Activated CD4-positive, alpha-beta T cell treated with anti-CD3 and anti-CD28 coated beads for 36 hours (primary cell): ENCODE measurements at regions not wholly inside any gene's neighbourhood (a gene's known extent, or its start where the extent isn't known, plus 50 kb on each side); places are given as distances from the start of the nearest gene placed in this dataset.
"Not testable (repeated sequence)": the region's sequence is repeated elsewhere in the genome, so short reads cannot be mapped to it uniquely, and the experiment has no call there.

Experiments used
- ATAC-seq: fragments of 200-7000 bp; cut with Tn5 transposase; one replicate; pipeline ENCODE4 v1.10.0; 2021; ENCODE audit warnings: mild to moderate bottlenecking, moderate library complexity
- CTCF ChIA-PET: fragments of 350-600 bp; sonication (Branson Sonifier 250); formaldehyde crosslinking; loops from one replicate; lab custom pipeline; 2021; ENCODE audit warnings: antibody characterized with exemption; lab: Charles Lee
- POLR2A ChIA-PET: fragments of 350-600 bp; sonication (Branson Sonifier 250); formaldehyde crosslinking; loops from one replicate; lab custom pipeline; 2021; ENCODE audit warnings: antibody characterized with exemption, inconsistent platforms; lab: Charles Lee
- DNase-seq: peaks from one replicate; pipeline ENCODE4 v3.0.0-alpha.2; 2020
- H3K27ac Mint-ChIP-seq: one replicate; pipeline ENCODE4 v1.8.0; 2021; ENCODE audit warnings: mixed read lengths
- H3K27me3 Mint-ChIP-seq: one replicate; pipeline ENCODE4 v1.8.0; 2021; ENCODE audit warnings: mixed read lengths
- H3K36me3 Mint-ChIP-seq: one replicate; pipeline ENCODE4 v1.8.0; 2021; ENCODE audit warnings: low read depth, mixed read lengths
- H3K4me1 Mint-ChIP-seq: one replicate; pipeline ENCODE4 v1.8.0; 2021; ENCODE audit warnings: mixed read lengths
- H3K4me3 Mint-ChIP-seq: one replicate; pipeline ENCODE4 v1.8.0; 2021; ENCODE audit warnings: mild to moderate bottlenecking, moderate library complexity, mixed read lengths
- H3K9me3 Mint-ChIP-seq: one replicate; pipeline ENCODE4 v1.8.0; 2021; ENCODE audit warnings: low read depth, mixed read lengths
- intact Hi-C, 2 experiments: fragments of 100-400 bp; cut with DNase I in 1 of 2; cut with micrococcal nuclease in 1 of 2; formaldehyde crosslinking; loops; one replicate each; pipeline versions ENCODE4 v1.14.2 to v1.15.1; 2022 to 2024; cut with DNase I, micrococcal nuclease

DNA sequence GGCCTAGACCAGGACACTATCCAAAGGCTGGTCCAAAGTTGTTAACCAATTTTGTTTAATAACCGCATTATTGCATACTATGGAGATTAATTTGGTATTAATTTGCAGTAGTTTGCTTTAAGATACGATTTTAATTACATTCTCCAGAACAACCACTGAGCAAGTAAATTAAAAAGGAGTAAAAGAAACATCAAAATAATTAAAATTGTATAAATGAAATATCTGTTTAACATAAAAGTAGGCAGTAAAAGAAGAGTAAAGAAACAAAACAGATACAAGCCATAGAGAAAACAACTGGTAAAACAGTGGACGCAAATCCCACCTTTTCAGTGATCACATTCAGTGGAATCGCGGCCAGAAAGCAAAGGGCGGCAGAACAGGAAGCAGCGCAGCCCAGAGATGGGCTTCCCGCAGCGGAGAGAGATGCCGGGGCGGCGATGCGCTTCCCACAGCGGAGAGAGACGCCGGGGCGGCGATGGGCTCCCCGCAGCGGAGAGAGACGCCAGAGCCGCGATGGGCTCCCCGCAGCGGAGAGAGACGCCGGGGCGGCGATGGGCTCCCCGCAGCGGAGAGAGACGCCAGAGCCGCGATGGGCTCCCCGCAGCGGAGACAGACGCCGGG lies 176.8 kb downstream of the RTP5 start:
- POLR2A ChIA-PET: no interaction called here
- no peaks in the 10 kb centered on the region for H3K9me3 Mint-ChIP-seq

DNA sequence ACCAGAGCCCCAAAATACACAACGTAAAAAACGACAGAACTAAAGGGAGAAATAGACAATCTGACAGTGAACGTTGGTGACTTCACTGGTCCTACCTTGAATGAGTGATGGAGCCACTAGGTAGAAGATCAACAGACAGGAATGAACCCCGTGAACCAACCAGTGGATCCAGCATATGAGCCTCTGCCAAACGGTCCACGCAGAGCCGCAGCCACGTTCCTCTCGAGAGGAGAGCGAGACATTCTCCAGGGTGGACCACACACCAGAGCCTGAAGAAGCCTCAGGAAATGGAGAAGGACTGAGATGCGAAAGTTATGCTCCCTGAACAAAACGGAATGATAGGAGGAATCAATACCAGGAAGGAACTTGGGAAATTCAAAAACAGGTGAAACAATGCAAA lies 178.4 kb downstream of the RTP5 start:
- ATAC-seq (no peak), DNase-seq (no peak)
- no peaks in the 10 kb centered on the region for H3K4me1 Mint-ChIP-seq
- H3K9me3 Mint-ChIP-seq: no peaks in the 10 kb centered on the region
- no peaks in the 10 kb centered on the region for H3K36me3 Mint-ChIP-seq
- H3K27me3 Mint-ChIP-seq: peaks cover 37% of the 10 kb centered on the region
- POLR2A ChIA-PET: no interaction called here
- no peak overlapping the region for H3K27ac Mint-ChIP-seq
- no peak overlapping the region for H3K4me3 Mint-ChIP-seq
- intact Hi-C loops: no loop called here
- CTCF ChIA-PET: no interaction called here

More for the DNA sequence above, 176.8 kb downstream of the RTP5 start:
- Mint-ChIP-seq H3K27me3 (peaks cover 35% of the 10 kb centered on the region), H3K4me3 (peak overlapping the region; percentile 54), H3K4me1 (no peaks in the 10 kb centered on the region), H3K27ac (no peak overlapping the region), H3K36me3 (no peaks in the 10 kb centered on the region)
- CTCF ChIA-PET: no interaction called here
- intact Hi-C loops: no loop called here
- DNase-seq: no peak
- no peak for ATAC-seq

DNA sequence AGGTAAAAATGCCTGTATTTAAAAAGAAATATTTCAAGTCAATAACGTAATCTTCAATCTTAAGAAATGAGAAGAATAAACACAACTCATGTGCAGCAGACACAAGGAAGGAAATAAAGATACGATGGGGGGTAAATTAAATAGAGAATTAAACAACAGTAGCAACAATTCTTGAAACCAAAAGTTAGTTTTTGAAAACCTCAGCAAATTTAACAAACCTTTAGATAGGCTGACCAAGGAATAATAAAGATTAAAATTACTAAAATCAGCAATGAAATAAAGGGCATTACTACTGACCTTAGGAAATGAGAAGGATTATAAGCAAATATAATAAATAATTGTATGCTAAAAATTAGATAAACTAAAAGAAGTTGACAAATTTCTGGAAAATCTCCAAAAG lies 178.9 kb downstream of the RTP5 start:
- Mint-ChIP-seq H3K4me3 (no peak overlapping the region), H3K27ac (no peak overlapping the region), H3K27me3 (peaks cover 35% of the 10 kb centered on the region), H3K4me1 (no peaks in the 10 kb centered on the region), H3K9me3 (no peaks in the 10 kb centered on the region), H3K36me3 (no peaks in the 10 kb centered on the region)
- intact Hi-C loops: no loop called here
- no peak for ATAC-seq
- ChIA-PET POLR2A (no interaction called here), CTCF (no interaction called here)
- no peak for DNase-seq

DNA sequence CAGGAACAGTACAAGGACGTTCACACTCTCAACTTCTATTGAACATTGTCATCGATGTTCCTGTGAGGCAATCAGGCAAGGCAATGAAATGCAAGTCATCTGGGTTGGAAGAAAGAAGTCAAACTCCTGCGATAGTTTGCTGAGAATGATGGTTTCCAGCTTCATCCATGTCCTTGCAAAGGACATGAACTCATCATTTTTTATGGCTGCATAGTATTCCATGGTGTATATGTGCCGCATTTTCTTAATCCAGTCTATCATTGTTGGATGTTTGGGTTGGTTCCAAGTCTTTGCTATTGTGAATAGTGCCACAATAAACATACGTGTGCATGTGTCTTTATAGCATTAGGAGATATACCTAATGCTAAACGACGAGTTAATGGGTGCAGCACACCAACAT lies 180.0 kb downstream of the RTP5 start:
- peaks cover 31% of the 10 kb centered on the region for H3K27me3 Mint-ChIP-seq

DNA sequence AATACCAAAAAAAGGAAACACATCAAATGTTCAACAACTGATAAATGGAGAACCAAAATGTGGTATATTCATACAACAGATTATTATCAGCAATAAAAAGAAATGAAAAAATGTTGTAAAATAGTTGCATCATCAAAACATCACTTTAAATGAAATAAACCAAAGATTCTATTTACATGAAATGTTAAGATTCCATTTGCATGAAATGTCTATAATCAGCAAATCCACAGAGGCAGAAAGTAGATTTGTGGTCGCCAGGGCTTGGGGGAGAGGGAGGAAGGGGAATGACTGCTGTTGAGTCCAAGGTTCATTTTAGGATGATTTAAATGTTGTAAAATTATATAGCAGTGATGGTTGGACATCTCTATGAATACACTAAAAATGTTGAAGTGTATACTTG lies 181.9 kb downstream of the RTP5 start:
- no peak overlapping the region for H3K4me3 Mint-ChIP-seq
- H3K27ac Mint-ChIP-seq: no peak overlapping the region
- no peaks in the 10 kb centered on the region for H3K36me3 Mint-ChIP-seq
- H3K9me3 Mint-ChIP-seq: no peaks in the 10 kb centered on the region
- peaks cover 20% of the 10 kb centered on the region for H3K27me3 Mint-ChIP-seq
- ChIA-PET POLR2A (no interaction called here), CTCF (no interaction called here)
- ATAC-seq: no peak
- no peaks in the 10 kb centered on the region for H3K4me1 Mint-ChIP-seq
- intact Hi-C loops: no loop called here
- no peak for DNase-seq

More for the DNA sequence above, 180.0 kb downstream of the RTP5 start:
- CTCF ChIA-PET, H3K36me3 Mint-ChIP-seq, POLR2A ChIA-PET, ATAC-seq, DNase-seq, H3K4me1 Mint-ChIP-seq, intact Hi-C loops, H3K9me3 Mint-ChIP-seq, H3K4me3 Mint-ChIP-seq, H3K27ac Mint-ChIP-seq: not testable (repeated sequence)

DNA sequence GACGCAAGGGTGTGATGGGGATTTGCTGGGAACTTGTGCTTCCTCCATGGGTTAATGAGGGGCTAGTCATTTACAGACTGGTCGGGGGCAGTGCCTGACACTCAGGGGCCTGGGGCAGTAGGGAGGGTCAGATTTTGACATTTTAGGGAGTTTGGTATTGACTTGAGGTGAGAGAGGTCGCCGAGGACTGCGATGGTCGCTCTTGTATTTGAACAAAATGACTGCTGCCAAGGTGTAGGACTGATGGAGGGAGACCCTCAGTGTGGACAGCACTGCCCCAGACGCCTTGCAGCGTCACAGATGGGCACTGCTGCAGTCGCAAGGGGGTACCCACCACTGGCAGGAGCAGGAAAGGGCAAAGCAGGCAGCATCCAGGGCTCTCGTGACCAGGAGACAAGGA lies 182.9 kb downstream of the RTP5 start:
- no peaks in the 10 kb centered on the region for H3K4me1 Mint-ChIP-seq
- DNase-seq (no peak), ATAC-seq (no peak)
- H3K27ac Mint-ChIP-seq: no peak overlapping the region
- no peaks in the 10 kb centered on the region for H3K9me3 Mint-ChIP-seq
- POLR2A ChIA-PET: no interaction called here
- H3K27me3 Mint-ChIP-seq: peaks cover 23% of the 10 kb centered on the region
- CTCF ChIA-PET: no interaction called here
- intact Hi-C loops: no loop called here
- no peak overlapping the region for H3K4me3 Mint-ChIP-seq
- no peaks in the 10 kb centered on the region for H3K36me3 Mint-ChIP-seq

DNA sequence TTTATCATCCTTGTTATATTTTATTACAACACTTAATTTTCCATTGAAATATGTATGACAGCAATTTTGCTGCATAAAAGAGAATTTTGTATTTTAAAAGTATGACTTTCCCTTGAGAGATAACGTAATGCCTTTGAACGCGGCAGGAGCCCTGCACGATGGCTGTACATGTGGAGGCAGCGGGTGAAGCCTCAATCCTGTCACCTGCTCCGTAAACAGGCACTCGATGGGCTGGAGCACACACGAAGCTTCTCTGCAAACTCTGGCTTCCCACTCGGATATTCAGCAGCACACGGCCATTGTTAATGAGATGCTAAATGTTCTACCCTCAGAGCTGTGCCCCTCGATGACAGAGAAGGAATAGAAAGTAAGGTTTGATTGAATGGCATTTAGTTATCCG lies 184.4 kb downstream of the RTP5 start:
- no peaks in the 10 kb centered on the region for H3K36me3 Mint-ChIP-seq
- intact Hi-C loops: no loop called here
- CTCF ChIA-PET: interaction anchor here (0.8 to 1.1 kb wide), 2 partner anchors 103 to 322 kb away, joined by 3 to 4 read pairs; no protein-coding TSS in a partner anchor

DNA sequence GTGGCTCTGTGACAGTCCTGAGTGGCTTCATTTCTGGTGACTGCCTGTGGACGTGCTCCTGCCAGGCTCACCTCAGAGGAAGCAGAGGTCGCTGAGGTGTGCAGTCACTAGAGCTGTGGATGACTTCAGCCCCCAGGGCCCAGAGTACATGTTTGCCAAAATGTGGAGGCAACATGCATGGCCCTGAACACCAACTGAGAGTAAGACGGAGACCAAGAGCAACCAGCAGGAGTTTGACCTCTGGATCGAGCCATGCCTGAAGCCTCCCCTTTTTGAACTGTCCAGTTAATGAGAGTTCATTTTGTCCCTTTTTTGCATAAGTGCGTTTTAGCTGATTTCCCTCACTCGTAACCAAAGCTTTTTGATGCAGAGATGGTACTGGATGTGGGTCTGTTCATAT lies 184.9 kb downstream of the RTP5 start:
- no peak for ATAC-seq
- intact Hi-C loops: no loop called here
- CTCF ChIA-PET: interaction anchor here (0.7 to 1.1 kb wide), 3 partner anchors 30 to 323 kb away, joined by 3 to 4 read pairs (median 3); no protein-coding TSS in a partner anchor

More for the DNA sequence above, 184.4 kb downstream of the RTP5 start:
- H3K27ac Mint-ChIP-seq: no peak overlapping the region
- no peaks in the 10 kb centered on the region for H3K9me3 Mint-ChIP-seq
- H3K4me3 Mint-ChIP-seq: no peak overlapping the region
- H3K27me3 Mint-ChIP-seq: peaks cover 23% of the 10 kb centered on the region
- no peak for DNase-seq
- no peak for ATAC-seq
- POLR2A ChIA-PET: no interaction called here
- H3K4me1 Mint-ChIP-seq: no peaks in the 10 kb centered on the region

DNA sequence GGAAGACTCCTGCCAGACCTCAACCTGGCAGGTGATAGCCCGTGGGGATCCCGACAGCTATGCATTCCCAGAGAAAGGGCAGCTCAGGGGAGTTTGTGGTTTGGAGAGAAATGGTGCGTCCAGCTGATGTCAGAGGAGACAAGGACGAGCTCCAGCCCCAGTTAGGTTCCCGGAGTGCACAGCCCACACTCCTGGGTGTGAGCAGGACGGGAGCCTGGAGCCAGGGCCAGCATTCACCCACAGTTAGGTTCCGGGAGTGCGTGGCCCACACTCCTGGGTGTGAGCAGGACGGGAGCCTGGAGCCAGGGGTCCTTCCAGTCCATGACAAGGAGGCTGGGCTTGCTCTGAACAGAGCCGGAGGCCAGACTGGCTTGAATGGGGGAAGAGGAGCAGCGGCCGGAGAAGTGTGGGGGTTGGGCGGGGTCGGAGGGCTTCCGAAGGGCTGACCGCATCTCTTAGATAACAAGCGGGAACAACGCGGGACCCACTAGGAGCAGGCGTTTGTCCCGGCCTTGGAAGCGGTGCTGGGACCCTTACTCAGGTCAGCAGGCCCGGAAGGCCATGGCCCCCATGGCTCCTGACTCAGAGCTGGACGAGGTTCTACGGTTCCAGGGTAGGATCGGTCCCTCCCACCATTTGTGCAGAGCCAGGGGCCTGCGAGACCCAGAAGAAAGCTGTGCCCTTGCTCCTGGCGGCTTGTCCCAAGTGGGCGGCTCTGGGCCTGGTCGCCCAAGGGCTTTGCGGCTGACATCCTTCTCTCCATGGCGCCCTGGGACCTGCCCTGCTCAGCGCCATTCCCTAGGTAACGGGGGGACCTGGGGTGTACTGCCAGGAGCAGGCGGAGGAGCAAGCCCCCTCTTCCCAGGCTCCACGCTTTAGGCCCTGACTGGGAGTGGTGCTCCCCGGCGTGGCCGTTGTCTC lies 185.6 kb downstream of the RTP5 start:
- POLR2A ChIA-PET: no interaction called here
- H3K4me3 Mint-ChIP-seq: no peak overlapping the region
- intact Hi-C loops: no loop called here

More for the DNA sequence above, 184.9 kb downstream of the RTP5 start:
- Mint-ChIP-seq H3K36me3 (no peaks in the 10 kb centered on the region), H3K4me3 (no peak overlapping the region), H3K4me1 (no peaks in the 10 kb centered on the region), H3K9me3 (no peaks in the 10 kb centered on the region), H3K27ac (no peak overlapping the region), H3K27me3 (peaks cover 22% of the 10 kb centered on the region)
- no peak for DNase-seq
- POLR2A ChIA-PET: no interaction called here

DNA sequence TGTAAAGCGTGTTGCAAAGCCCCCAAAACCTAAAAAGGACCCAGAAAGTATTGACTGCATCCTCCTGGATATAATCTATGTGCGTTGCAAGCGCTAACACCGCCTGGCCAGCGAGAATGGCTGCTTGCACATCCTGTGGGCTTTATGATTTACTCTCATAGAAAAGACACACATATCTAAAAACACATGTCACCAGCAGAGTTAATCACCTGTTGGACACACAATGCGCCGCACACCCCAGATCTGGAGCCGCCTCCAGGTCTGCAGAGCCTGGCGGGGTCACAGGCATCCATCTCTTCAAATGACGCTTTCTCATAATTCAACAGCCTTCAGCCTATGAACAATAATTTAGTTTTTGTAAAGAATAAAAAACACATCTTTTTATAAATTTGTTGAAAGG lies 186.5 kb downstream of the RTP5 start:
- H3K27ac Mint-ChIP-seq: no peak overlapping the region
- H3K4me1 Mint-ChIP-seq: no peaks in the 10 kb centered on the region
- H3K4me3 Mint-ChIP-seq: no peak overlapping the region
- peaks cover 3% of the 10 kb centered on the region for H3K9me3 Mint-ChIP-seq
- peaks cover 18% of the 10 kb centered on the region for H3K27me3 Mint-ChIP-seq
- ATAC-seq (no peak), DNase-seq (no peak)
- no peaks in the 10 kb centered on the region for H3K36me3 Mint-ChIP-seq
- CTCF ChIA-PET: no interaction called here
- intact Hi-C loops: no loop called here
- POLR2A ChIA-PET: no interaction called here

More for the DNA sequence above, 185.6 kb downstream of the RTP5 start:
- no peak overlapping the region for H3K27ac Mint-ChIP-seq
- CTCF ChIA-PET: interaction anchor here (0.7 to 1.1 kb wide), 2 partner anchors 31 to 104 kb away, joined by 3 read pairs; no protein-coding TSS in a partner anchor
- no peak for DNase-seq
- H3K4me1 Mint-ChIP-seq: no peaks in the 10 kb centered on the region
- ATAC-seq: no peak
- H3K36me3 Mint-ChIP-seq: no peaks in the 10 kb centered on the region
- peaks cover 19% of the 10 kb centered on the region for H3K27me3 Mint-ChIP-seq
- H3K9me3 Mint-ChIP-seq: no peaks in the 10 kb centered on the region

DNA sequence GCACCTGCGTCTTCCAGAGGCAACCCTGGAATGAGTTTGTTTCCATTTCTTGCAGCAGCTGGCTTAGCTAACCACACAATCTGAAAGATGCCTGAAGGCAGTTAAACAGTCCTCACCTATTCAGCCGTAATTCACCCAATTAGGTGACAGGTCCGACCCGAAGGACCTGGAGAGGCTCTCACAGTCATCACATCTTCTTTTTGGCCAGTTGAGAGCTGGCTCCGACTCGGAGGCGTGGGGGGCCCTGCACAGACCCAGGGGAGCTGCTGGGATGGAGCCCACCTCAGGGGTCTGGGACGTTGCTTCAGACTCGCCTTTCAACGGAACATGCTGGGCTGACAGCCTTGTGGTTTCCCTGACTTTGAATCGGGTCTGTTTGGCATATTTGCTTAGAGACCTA lies 187.3 kb downstream of the RTP5 start:
- no peaks in the 10 kb centered on the region for H3K36me3 Mint-ChIP-seq
- H3K4me3 Mint-ChIP-seq: no peak overlapping the region
- peaks cover 14% of the 10 kb centered on the region for H3K27me3 Mint-ChIP-seq
- peaks cover 3% of the 10 kb centered on the region for H3K9me3 Mint-ChIP-seq
- H3K4me1 Mint-ChIP-seq: no peaks in the 10 kb centered on the region
- DNase-seq (no peak), ATAC-seq (no peak)
- ChIA-PET POLR2A (no interaction called here), CTCF (no interaction called here)
- H3K27ac Mint-ChIP-seq: no peak overlapping the region
- intact Hi-C loops: no loop called here
